HG02973 (cell line): ENCODE measurements at regions not wholly inside any gene's neighbourhood (a gene's known extent, or its start where the extent isn't known, plus 50 kb on each side); places are given as distances from the start of the nearest gene placed in this dataset.

Source experiments
- ATAC-seq: cut with Tn5 transposase; IDR thresholded peaks from one replicate; pipeline ENCODE4 v1.9.1; 2021; ENCODE audit warnings: moderate library complexity; ENCODE audit not compliant: unreplicated experiment

- no peak for ATAC-seq
Measured at GRCh38 chr6:103255132-103255531, 1604.6 kb downstream of the HACE1 start.

- ATAC-seq, result no peak
Measured at GRCh38 chr6:103236923-103237322, 1622.8 kb downstream of the HACE1 start.

- ATAC-seq, result no peak
Measured at GRCh38 chr6:103231181-103231580, 1628.5 kb downstream of the HACE1 start.

- no peak for ATAC-seq
Measured at GRCh38 chr6:103215847-103216246, 1643.9 kb downstream of the HACE1 start.

- no peak for ATAC-seq
Measured at GRCh38 chr6:103210686-103211085, 1649.0 kb downstream of the HACE1 start.

- no peak for ATAC-seq
Measured at GRCh38 chr6:103198386-103198785, 1661.3 kb downstream of the HACE1 start.

GRCh38 chr6:103193413-103193812 lies 1666.3 kb downstream of the HACE1 start:
- ATAC-seq, result no peak

- ATAC-seq, result no peak
Measured at GRCh38 chr6:103191391-103192093, 1668.2 kb downstream of the HACE1 start.

GRCh38 chr6:103184776-103185175 lies 1674.9 kb downstream of the HACE1 start:
- no peak for ATAC-seq

- ATAC-seq, result no peak
Measured at GRCh38 chr6:103183831-103184411, 1675.8 kb downstream of the HACE1 start.

- no peak for ATAC-seq
Measured at GRCh38 chr6:103178193-103178592, 1681.5 kb downstream of the HACE1 start.

- ATAC-seq, result no peak
Measured at GRCh38 chr6:103177791-103178190, 1681.9 kb downstream of the HACE1 start.

- ATAC-seq, result no peak
Measured at GRCh38 chr6:103175056-103175455, 1684.7 kb downstream of the HACE1 start.

GRCh38 chr6:103167345-103168071 lies 1692.2 kb downstream of the HACE1 start:
- no peak for ATAC-seq

- no peak for ATAC-seq
Measured at GRCh38 chr6:103154779-103155572, 1704.7 kb downstream of the HACE1 start.

GRCh38 chr6:103153016-103153415 lies 1706.7 kb downstream of the HACE1 start:
- no peak for ATAC-seq

- no peak for ATAC-seq
Measured at GRCh38 chr6:103142902-103143301, 1716.8 kb downstream of the HACE1 start.

- ATAC-seq, result no peak
Measured at GRCh38 chr6:103140308-103141027, 1719.3 kb downstream of the HACE1 start.

GRCh38 chr6:103139377-103139776 lies 1720.3 kb downstream of the HACE1 start:
- no peak for ATAC-seq

- no peak for ATAC-seq
Measured at GRCh38 chr6:103124471-103124870, 1731.0 kb downstream of the GRIK2 start.
